Endothelial cell of umbilical vein (primary cell): ENCODE measurements at regions not wholly inside any gene's neighbourhood (a gene's known extent, or its start where the extent isn't known, plus 50 kb on each side); places are given as distances from the start of the nearest gene placed in this dataset.
A peak's percentile ranks its signal among the peaks of the same experiment; 100 is the strongest.

Experiments
- BruUV-seq: library from RNA; stranded (reverse); fragments of 400-500 nt; replicated peaks from 2 replicates; lab custom pipeline; 2021; lab: Mats Ljungman, UMichigan
- CTCF ChIA-PET: fragments of 300-600, 350-600 bp; sonication (Branson Sonifier 250); formaldehyde crosslinking; loops from one replicate; lab custom pipeline; 2021; ENCODE audit warnings: antibody characterized with exemption, inconsistent platforms; lab: Charles Lee
- POLR2A ChIA-PET: fragments of 300-600, 350-600 bp; sonication (Branson Sonifier 250); formaldehyde crosslinking; loops from one replicate; lab custom pipeline; 2021; ENCODE audit warnings: antibody characterized with exemption, inconsistent platforms; lab: Charles Lee
- DNase-seq: peaks from one replicate; pipeline ENCODE4 v3.0.0-alpha.2; 2011; ENCODE audit warnings: low read depth, low spot score
- FAIRE-seq: peaks from 2 replicates; lab custom pipeline; 2011; peaks lifted over from hg19 to GRCh38; lab: Jason Lieb, UNC
- H2AFZ ChIP-seq: 2 replicates; pipeline ENCODE4 v1.6.0; 2012; ENCODE audit warnings: low read depth, low read length, control low read depth, inconsistent platforms
- H3K27ac ChIP-seq: 2 replicates; pipeline ENCODE4 v1.5.1; 2011; ENCODE audit warnings: low read depth, mild to moderate bottlenecking, control low read depth, low read length, moderate library complexity; ENCODE audit not compliant: insufficient read depth
- H3K27me3 ChIP-seq, 2 experiments: 2 replicates each; pipeline versions ENCODE4 v1.6.0 to v1.6.1; 2011; ENCODE audit warnings: low read length in 2 of 2, mixed read lengths in 1 of 2; ENCODE audit not compliant: control insufficient read depth in 2 of 2, insufficient read depth in 2 of 2
- H3K36me3 ChIP-seq, 2 experiments: 2 replicates in 1 of 2; 3 replicates in 1 of 2; pipeline ENCODE4 v1.5.1; 2011; ENCODE audit warnings: low read length in 2 of 2, mild to moderate bottlenecking in 1 of 2, moderate library complexity in 1 of 2; ENCODE audit not compliant: control insufficient read depth in 2 of 2, insufficient read depth in 2 of 2; ENCODE audit errors: extremely low read depth in 1 of 2
- H3K4me1 ChIP-seq: 3 replicates; pipeline ENCODE4 v1.5.1; 2011; ENCODE audit warnings: mild to moderate bottlenecking, low read length; ENCODE audit not compliant: control insufficient read depth, insufficient read depth; ENCODE audit errors: extremely low read depth
- H3K4me2 ChIP-seq: 2 replicates; pipeline ENCODE4 v1.6.1; 2011; ENCODE audit warnings: low read length, control low read depth, mixed read lengths; ENCODE audit not compliant: insufficient read depth
- H3K4me3 ChIP-seq, 3 experiments: fragments of 200-600 bp in 1 of 3; sonication (generic), shearing (Covaris generic) in 1 of 3; replicated peaks in 1 of 3; 2 replicates each; pipeline ENCODE4 v1.5.1; 2011 to 2016; ENCODE audit warnings: control low read depth in 3 of 3, low read length in 3 of 3, mild to moderate bottlenecking in 2 of 3, inconsistent platforms in 1 of 3, low read depth in 1 of 3, moderate library complexity in 1 of 3; ENCODE audit not compliant: insufficient read depth in 1 of 3
- H3K79me2 ChIP-seq: 2 replicates; pipeline ENCODE4 v1.6.0; 2012; ENCODE audit warnings: low read length, inconsistent platforms; ENCODE audit not compliant: control insufficient read depth, insufficient read depth
- H3K9ac ChIP-seq: replicated peaks from 2 replicates; pipeline ENCODE3; 2011; ENCODE audit warnings: low read length, control low read depth; ENCODE audit not compliant: insufficient read depth; ENCODE audit errors: extremely low read depth
- H3K9me1 ChIP-seq: replicated peaks from 3 replicates; pipeline ENCODE4 v1.6.0; 2011; ENCODE audit warnings: mild to moderate bottlenecking, low read length; ENCODE audit not compliant: control insufficient read depth, insufficient read depth; ENCODE audit errors: extremely low read depth
- H3K9me3 ChIP-seq: replicated peaks from 2 replicates; pipeline ENCODE4 v1.5.1; 2012; ENCODE audit warnings: low read length, inconsistent platforms; ENCODE audit not compliant: control insufficient read depth, insufficient read depth
- H4K20me1 ChIP-seq: replicated peaks from 2 replicates; pipeline ENCODE3; 2011; ENCODE audit warnings: mild to moderate bottlenecking, low read length; ENCODE audit not compliant: control insufficient read depth, insufficient read depth; ENCODE audit errors: extremely low read depth
- EZH2 ChIP-seq: IDR thresholded peaks from 2 replicates; pipeline ENCODE4 v1.6.1; 2012; ENCODE audit warnings: borderline replicate concordance, low read depth, mild to moderate bottlenecking, moderate library complexity, low read length, inconsistent platforms; ENCODE audit not compliant: severe bottlenecking
- FOS ChIP-seq: IDR thresholded peaks from 2 replicates; pipeline ENCODE4 v1.6.1; 2011; ENCODE audit warnings: mild to moderate bottlenecking, low read length, moderate library complexity, borderline replicate concordance; ENCODE audit not compliant: insufficient read depth
- GATA2 ChIP-seq: IDR thresholded peaks from 2 replicates; pipeline ENCODE4 v1.7.0; 2011; ENCODE audit warnings: low read depth, mild to moderate bottlenecking, moderate library complexity, mixed read lengths, low read length; ENCODE audit not compliant: insufficient read length, insufficient read depth
- JUN ChIP-seq: IDR thresholded peaks from 2 replicates; pipeline ENCODE4 v1.6.1; 2011; ENCODE audit warnings: borderline replicate concordance, low read depth; ENCODE audit not compliant: insufficient read length, insufficient read depth
- MYC ChIP-seq: IDR thresholded peaks from one replicate; pipeline ENCODE4 v1.6.1; 2011; ENCODE audit warnings: mild to moderate bottlenecking, low read depth, low read length
- POLR2A ChIP-seq: IDR thresholded peaks from 2 replicates; pipeline ENCODE4 v1.6.1; 2012; ENCODE audit warnings: low read depth, mild to moderate bottlenecking, control low read depth, low read length
- POLR2AphosphoS5 ChIP-seq: IDR thresholded peaks from 2 replicates; pipeline ENCODE4 v1.6.1; 2012; ENCODE audit warnings: low read depth, mild to moderate bottlenecking, control low read depth, low read length, moderate library complexity; ENCODE audit not compliant: insufficient read depth
- dilution Hi-C: fragments of 300-500 bp; cut with MboI; formaldehyde crosslinking; loops from one replicate; pipeline ENCODE4 v1.15.0; 2019; ENCODE audit warnings: low sequenced_read_pairs; ENCODE audit not compliant: extremely low pct_ligation_motif_present
- intact Hi-C: fragments of 100-400 bp; cut with micrococcal nuclease; formaldehyde crosslinking; loops from one replicate; pipeline ENCODE4 v1.10.0; 2022
- TF ChIP-seq, protein P1 (sequence below): IDR thresholded peaks from 2 replicates; pipeline ENCODE4 v1.6.1; 2011; ENCODE audit not compliant: insufficient read depth, insufficient read length
- TF ChIP-seq, protein P2 (sequence below), 2 donors: IDR thresholded peaks; 1 replicate in 1 of 2; 2 replicates in 1 of 2; pipeline ENCODE4 v1.5.1; 2011; ENCODE audit warnings: low read length in 2 of 2, mild to moderate bottlenecking in 2 of 2, moderate library complexity in 2 of 2, control low read depth in 1 of 2, inconsistent platforms in 1 of 2, low read depth in 1 of 2; ENCODE audit not compliant: insufficient read depth in 1 of 2; ENCODE audit errors: extremely low read depth in 1 of 2

- Histone ChIP-seq H3K4me1 (peaks cover 21% of the 10 kb centered on the region), H3K36me3 (no peaks in the 10 kb centered on the region), H2AFZ (no peak overlapping the region), H3K9me1 (no peaks in the 10 kb centered on the region), H4K20me1 (no peaks in the 10 kb centered on the region), H3K9ac (no peak overlapping the region), H3K27ac (no peak overlapping the region), H3K9me3 (no peaks in the 10 kb centered on the region), H3K4me3 (no peak overlapping the region), H3K4me2 (no peak overlapping the region), H3K79me2 (no peaks in the 10 kb centered on the region), H3K27me3 (no peaks in the 10 kb centered on the region)
- ChIA-PET POLR2A (no interaction called here), CTCF (interaction anchor here (0.7 kb wide), 1 partner anchor 9 kb away, joined by 3 read pairs; no protein-coding TSS in a partner anchor)
- DNase-seq: no peak
- dilution Hi-C loops: no loop called here
- BruUV-seq: no TSS peak
- TF ChIP-seq POLR2AphosphoS5 (no peak), MYC (no peak), GATA2 (no peak), JUN (no peak)
- TF ChIP-seq, protein P1, sequence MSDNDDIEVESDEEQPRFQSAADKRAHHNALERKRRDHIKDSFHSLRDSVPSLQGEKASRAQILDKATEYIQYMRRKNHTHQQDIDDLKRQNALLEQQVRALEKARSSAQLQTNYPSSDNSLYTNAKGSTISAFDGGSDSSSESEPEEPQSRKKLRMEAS: no peak
- intact Hi-C loops: no loop called here
- no peak for FAIRE-seq
Observed at GRCh38 chr13:59527500-59527899, 636.2 kb downstream of the DIAPH3 start.

- Histone ChIP-seq H3K4me2 (peak overlapping the region; percentile 92), H4K20me1 (no peaks in the 10 kb centered on the region), H3K4me1 (peaks cover 40% of the 10 kb centered on the region), H2AFZ (peak overlapping the region; percentile 3), H3K27me3 (no peaks in the 10 kb centered on the region), H3K79me2 (no peaks in the 10 kb centered on the region), H3K9me3 (no peaks in the 10 kb centered on the region), H3K27ac (peak overlapping the region; percentile 73), H3K9ac (peak overlapping the region; percentile 69), H3K9me1 (no peaks in the 10 kb centered on the region), H3K4me3 (no peak overlapping the region), H3K36me3 (no peaks in the 10 kb centered on the region)
- ChIA-PET CTCF (interaction anchor here (0.7 to 2.3 kb wide), 21 partner anchors 9 to 899 kb away, joined by 3 to 15 read pairs (median 5); no protein-coding TSS in a partner anchor), POLR2A (interaction anchor here (0.7 to 1.2 kb wide), 5 partner anchors 37 to 457 kb away, joined by 3 to 6 read pairs (median 4); no protein-coding TSS in a partner anchor)
- FAIRE-seq (peak; percentile 99), DNase-seq (peak; percentile 98)
- BruUV-seq: no TSS peak
- dilution Hi-C loops (no loop called here), intact Hi-C loops (loop anchor here (1.0 to 10.0 kb wide), 7 partner anchors 54 to 1899 kb away; partner anchors contain the start of genes DIAPH3, PCDH17 and TDRD3)
- TF ChIP-seq JUN: peak; percentile 34
- TF ChIP-seq POLR2A: peak; percentile 68
- peak; percentile 100 for TF ChIP-seq GATA2
- peak; percentile 70 for TF ChIP-seq FOS
- peak; percentile 88 for TF ChIP-seq POLR2AphosphoS5
- TF ChIP-seq, protein P1: no peak
- TF ChIP-seq, protein P2, sequence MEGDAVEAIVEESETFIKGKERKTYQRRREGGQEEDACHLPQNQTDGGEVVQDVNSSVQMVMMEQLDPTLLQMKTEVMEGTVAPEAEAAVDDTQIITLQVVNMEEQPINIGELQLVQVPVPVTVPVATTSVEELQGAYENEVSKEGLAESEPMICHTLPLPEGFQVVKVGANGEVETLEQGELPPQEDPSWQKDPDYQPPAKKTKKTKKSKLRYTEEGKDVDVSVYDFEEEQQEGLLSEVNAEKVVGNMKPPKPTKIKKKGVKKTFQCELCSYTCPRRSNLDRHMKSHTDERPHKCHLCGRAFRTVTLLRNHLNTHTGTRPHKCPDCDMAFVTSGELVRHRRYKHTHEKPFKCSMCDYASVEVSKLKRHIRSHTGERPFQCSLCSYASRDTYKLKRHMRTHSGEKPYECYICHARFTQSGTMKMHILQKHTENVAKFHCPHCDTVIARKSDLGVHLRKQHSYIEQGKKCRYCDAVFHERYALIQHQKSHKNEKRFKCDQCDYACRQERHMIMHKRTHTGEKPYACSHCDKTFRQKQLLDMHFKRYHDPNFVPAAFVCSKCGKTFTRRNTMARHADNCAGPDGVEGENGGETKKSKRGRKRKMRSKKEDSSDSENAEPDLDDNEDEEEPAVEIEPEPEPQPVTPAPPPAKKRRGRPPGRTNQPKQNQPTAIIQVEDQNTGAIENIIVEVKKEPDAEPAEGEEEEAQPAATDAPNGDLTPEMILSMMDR (IDR thresholded peaks at IDR 0.05; ENCODE audit: extremely low read depth in 1 of 2, insufficient read depth in 1 of 2, low read depth in 1 of 2, low read length in 2 of 2): no peak
- no peak for TF ChIP-seq MYC
- no peak for TF ChIP-seq EZH2
Observed at GRCh38 chr13:59531571-59532091, 632.1 kb downstream of the DIAPH3 start.
